DOHH2 (cell line): ENCODE measurements at regions not wholly inside any gene's neighbourhood (a gene's known extent, or its start where the extent isn't known, plus 50 kb on each side); places are given as distances from the start of the nearest gene placed in this dataset.

Experiments used
- EZH2phosphoT487 ChIP-seq: fragments of 200-600 bp; sonication (generic); IDR thresholded peaks from 2 replicates; pipeline ENCODE4 v1.6.1; 2017; ENCODE audit warnings: borderline replicate concordance, mild to moderate bottlenecking, antibody characterized with exemption, low read length, moderate library complexity, mixed read lengths
- TF ChIP-seq, protein P1 (sequence below): fragments of 200-600 bp; sonication (generic); IDR thresholded peaks from one replicate; pipeline ENCODE4 v1.5.1; 2014; ENCODE audit warnings: antibody characterized with exemption, mild to moderate bottlenecking, low read depth, low read length; ENCODE audit not compliant: poor library complexity, severe bottlenecking

DNA sequence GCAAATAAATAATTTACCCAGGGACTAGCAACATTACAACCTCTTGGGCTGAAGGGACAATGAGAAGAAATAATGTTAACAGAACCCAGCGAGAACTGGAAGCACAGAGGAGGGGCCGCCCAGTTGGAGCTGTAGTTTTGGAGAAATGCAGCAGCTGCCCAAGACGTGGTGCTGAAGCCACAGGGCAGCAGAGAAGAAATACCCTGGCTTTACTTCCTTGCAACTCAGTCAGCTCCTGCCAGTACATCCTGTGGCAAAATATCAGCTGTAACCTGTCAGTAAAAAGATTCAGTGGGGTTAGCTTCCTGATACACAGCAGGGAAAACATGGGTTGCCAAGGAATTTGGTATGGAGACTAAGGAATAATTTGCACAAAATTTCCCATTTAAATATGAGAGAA, 283.6 kb upstream of the USP25 start:
- TF ChIP-seq, protein P1, sequence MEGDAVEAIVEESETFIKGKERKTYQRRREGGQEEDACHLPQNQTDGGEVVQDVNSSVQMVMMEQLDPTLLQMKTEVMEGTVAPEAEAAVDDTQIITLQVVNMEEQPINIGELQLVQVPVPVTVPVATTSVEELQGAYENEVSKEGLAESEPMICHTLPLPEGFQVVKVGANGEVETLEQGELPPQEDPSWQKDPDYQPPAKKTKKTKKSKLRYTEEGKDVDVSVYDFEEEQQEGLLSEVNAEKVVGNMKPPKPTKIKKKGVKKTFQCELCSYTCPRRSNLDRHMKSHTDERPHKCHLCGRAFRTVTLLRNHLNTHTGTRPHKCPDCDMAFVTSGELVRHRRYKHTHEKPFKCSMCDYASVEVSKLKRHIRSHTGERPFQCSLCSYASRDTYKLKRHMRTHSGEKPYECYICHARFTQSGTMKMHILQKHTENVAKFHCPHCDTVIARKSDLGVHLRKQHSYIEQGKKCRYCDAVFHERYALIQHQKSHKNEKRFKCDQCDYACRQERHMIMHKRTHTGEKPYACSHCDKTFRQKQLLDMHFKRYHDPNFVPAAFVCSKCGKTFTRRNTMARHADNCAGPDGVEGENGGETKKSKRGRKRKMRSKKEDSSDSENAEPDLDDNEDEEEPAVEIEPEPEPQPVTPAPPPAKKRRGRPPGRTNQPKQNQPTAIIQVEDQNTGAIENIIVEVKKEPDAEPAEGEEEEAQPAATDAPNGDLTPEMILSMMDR = no peak
- no peak for TF ChIP-seq EZH2phosphoT487
